ENCODE measurements at regions not wholly inside any gene's neighbourhood (a gene's known extent, or its start where the extent isn't known, plus 50 kb on each side); places are given as distances from the start of the nearest gene placed in this dataset.

GRCh38 chr14:101065696-101066694, 162.5 kb upstream of the RTL1 start:
- peaks cover 0 to 21% (median 0%) of the 10 kb centered on the region in 3 donors for H3K27me3 ChIP-seq
- no peak for DNase-seq
- H3K36me3 ChIP-seq = no peaks in the 10 kb centered on the region
- intact Hi-C loops (cut with DNase I; ENCODE audit: low total_unique reads) = no loop called here
- WGBS, 5 donors = 89 to 93% (median 92%) methylated on average over 35 to 43 of the region's 43 CpGs
- H3K4me1 ChIP-seq = no peaks in the 10 kb centered on the region
- no peak overlapping the region for H3K27ac ChIP-seq
- H3K4me3 ChIP-seq = no peak overlapping the region
- H3K9me3 ChIP-seq = no peaks in the 10 kb centered on the region
- TF ChIP-seq POLR2A (IDR thresholded peaks at IDR 0.05) (no peak), EP300 (IDR thresholded peaks at IDR 0.05) (no peak), CTCF (IDR thresholded peaks at IDR 0.05) (no peak), POLR2AphosphoS5 (IDR thresholded peaks at IDR 0.05) (no peak)

GRCh38 chr14:101066826-101067510, 163.4 kb upstream of the RTL1 start:
- Histone ChIP-seq H3K4me3 (no peak overlapping the region), H3K4me1 (no peaks in the 10 kb centered on the region), H3K27me3 (peaks cover 0 to 23% (median 0%) of the 10 kb centered on the region in 3 donors), H3K9me3 (no peaks in the 10 kb centered on the region), H3K27ac (no peak overlapping the region), H3K36me3 (no peaks in the 10 kb centered on the region)
- intact Hi-C loops (cut with DNase I; ENCODE audit: low total_unique reads) = no loop called here
- DNase-seq = no peak
- WGBS, 5 donors = 78 to 90% (median 86%) methylated on average over 11 to 12 of the region's 12 CpGs
- TF ChIP-seq POLR2AphosphoS5 (IDR thresholded peaks at IDR 0.05) (no peak), POLR2A (IDR thresholded peaks at IDR 0.05) (no peak), CTCF (IDR thresholded peaks at IDR 0.05) (no peak), EP300 (IDR thresholded peaks at IDR 0.05) (no peak)

- intact Hi-C loops (cut with DNase I; ENCODE audit: low total_unique reads) = no loop called here
- Histone ChIP-seq H3K27me3 (peaks cover 0 to 30% (median 5%) of the 10 kb centered on the region in 3 donors), H3K4me1 (peaks cover 0 to 5% (median 0%) of the 10 kb centered on the region in 4 donors), H3K27ac (no peak overlapping the region), H3K36me3 (no peaks in the 10 kb centered on the region), H3K9me3 (no peaks in the 10 kb centered on the region), H3K4me3 (no peak overlapping the region)
- WGBS, 5 donors = 65 to 76% (median 69%) methylated on average over 33 to 34 of the region's 34 CpGs
- TF ChIP-seq POLR2AphosphoS5 (IDR thresholded peaks at IDR 0.05) (no peak), CTCF (IDR thresholded peaks at IDR 0.05) (no peak), EP300 (IDR thresholded peaks at IDR 0.05) (no peak), POLR2A (IDR thresholded peaks at IDR 0.05) (no peak)
- DNase-seq = peak in 1 of 2 donors; percentile 21
Measured at GRCh38 chr14:101068313-101069227, 165.0 kb upstream of the RTL1 start.

- DNase-seq = no peak
- H3K9me3 ChIP-seq = no peaks in the 10 kb centered on the region
- WGBS, 5 donors = 77 to 85% (median 81%) methylated on average over 8 of the region's 8 CpGs
Measured at GRCh38 chr14:101069228-101069549, 165.7 kb upstream of the RTL1 start.

More at GRCh38 chr14:101069228-101069549, 165.7 kb upstream of the RTL1 start:
- intact Hi-C loops (cut with DNase I; ENCODE audit: low total_unique reads) = no loop called here
- Histone ChIP-seq H3K36me3 (no peaks in the 10 kb centered on the region), H3K4me1 (peaks cover 0 to 5% (median 0%) of the 10 kb centered on the region in 4 donors), H3K27ac (no peak overlapping the region), H3K27me3 (peaks cover 0 to 36% (median 5%) of the 10 kb centered on the region in 3 donors), H3K4me3 (no peak overlapping the region)
- TF ChIP-seq EP300 (IDR thresholded peaks at IDR 0.05) (no peak), POLR2A (IDR thresholded peaks at IDR 0.05) (no peak), POLR2AphosphoS5 (IDR thresholded peaks at IDR 0.05) (no peak), CTCF (IDR thresholded peaks at IDR 0.05) (no peak)
